Raji (cell line): ENCODE measurements at regions not wholly inside any gene's neighbourhood (a gene's known extent, or its start where the extent isn't known, plus 50 kb on each side); places are given as distances from the start of the nearest gene placed in this dataset.

Experiments
- POLR2A ChIP-seq: IDR thresholded peaks from 2 replicates; pipeline ENCODE4 v1.6.1; 2011; ENCODE audit warnings: low read depth, low read length, control low read depth; ENCODE audit not compliant: insufficient read depth

DNA sequence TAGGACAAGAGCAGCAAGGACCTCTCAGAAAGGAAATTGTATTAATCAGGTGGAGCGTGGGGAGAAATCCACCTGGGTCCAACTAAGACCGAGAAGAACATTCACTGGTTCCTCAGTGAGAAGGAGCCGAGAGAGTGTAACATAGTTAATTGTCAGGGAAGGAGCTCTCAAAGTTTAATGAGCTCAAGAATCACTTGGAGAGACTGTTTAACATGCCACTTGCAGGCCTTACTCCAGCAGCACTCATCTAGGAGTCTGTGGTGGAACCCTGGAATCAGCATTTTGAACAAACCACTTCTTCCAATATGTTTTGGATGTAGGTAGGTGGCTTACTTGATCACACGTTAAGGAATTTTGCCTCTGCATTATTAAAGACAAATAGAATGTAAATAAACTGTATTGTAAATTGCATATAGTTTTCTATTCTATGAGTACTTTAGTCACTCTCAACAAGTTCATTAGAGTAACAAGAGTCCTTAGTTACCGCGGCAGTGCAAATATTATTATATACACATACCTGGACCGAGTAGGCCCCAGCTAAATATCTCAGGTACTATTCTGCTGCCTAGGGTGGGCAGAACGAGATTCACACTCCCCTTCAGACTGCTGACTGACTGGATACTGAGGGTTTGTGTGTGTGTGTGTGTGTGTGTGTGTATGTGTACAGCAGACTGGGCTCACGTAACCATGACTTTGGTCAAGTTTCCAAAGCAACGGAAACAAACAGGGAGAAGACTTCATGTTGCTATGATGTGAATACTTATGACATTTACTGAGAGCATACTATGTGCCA lies 203.2 kb upstream of the USP24 start:
- no peak for TF ChIP-seq POLR2A

- TF ChIP-seq POLR2A = no peak
Measured at GRCh38 chr1:55416164-55416842, 201.1 kb upstream of the USP24 start.

GRCh38 chr1:55413286-55413685 lies 198.1 kb upstream of the USP24 start:
- TF ChIP-seq POLR2A = no peak

DNA sequence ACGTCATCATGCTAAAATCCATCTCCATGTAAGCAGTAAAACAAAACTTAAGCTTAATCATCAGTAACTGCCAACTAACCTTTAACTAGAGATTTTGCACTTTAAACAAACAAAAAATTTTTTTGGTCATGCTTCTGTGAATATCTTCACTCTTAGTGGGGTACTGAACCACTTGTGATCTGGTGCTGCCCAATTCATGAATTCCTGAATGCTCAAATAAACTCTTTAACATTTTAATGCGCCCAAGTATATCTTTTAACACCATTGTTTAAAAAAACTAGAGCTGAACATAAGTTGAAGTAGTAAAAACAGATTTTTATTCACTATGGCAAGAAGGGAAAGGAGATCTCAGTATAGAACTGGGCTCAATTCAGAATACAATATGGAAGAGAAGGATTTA lies 196.9 kb upstream of the USP24 start:
- TF ChIP-seq POLR2A = no peak

- no peak for TF ChIP-seq POLR2A
Measured at GRCh38 chr1:55402671-55403464, 187.7 kb upstream of the USP24 start.

- no peak for TF ChIP-seq POLR2A
Measured at GRCh38 chr1:55402142-55402541, 187.0 kb upstream of the USP24 start.

DNA sequence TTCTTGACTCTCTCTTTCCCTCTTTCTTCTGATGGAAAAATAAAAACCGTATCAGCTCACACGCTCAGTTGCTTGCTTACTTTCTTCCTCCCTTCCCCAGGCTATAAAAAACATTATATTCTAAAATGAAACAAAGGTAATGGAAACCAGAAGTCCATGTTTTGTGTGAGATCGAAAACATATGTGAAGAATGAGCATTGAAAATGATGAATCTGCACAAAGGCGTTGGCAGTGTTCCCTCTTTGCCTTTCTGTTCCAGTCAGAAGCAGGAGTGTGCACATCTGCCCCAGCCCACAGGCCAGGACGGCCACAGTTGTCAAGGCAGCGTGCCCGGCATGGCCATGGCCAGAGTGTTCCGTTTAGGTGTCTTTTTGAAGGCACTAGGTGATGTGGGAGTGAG lies 185.3 kb upstream of the USP24 start:
- no peak for TF ChIP-seq POLR2A

DNA sequence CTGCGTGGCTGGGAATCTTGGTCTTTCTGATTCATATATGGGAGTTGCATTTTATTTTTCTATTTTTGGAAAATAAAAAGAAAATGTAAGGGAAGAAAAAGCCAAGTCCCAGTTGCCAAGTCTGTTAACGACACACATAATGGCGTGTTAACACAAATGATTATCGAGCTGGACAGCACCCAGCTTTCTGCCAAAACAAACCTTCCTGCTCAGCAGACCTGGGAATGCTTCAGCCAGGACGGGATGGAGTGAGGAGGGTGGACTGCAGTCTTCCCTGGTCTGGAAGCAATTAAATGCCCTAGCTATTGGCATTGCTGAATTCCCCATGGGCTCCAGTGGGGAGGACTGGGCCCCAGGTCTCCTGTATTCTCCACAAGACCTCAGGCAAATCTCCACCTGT lies 184.2 kb upstream of the USP24 start:
- no peak for TF ChIP-seq POLR2A

- no peak for TF ChIP-seq POLR2A
Measured at GRCh38 chr1:55396381-55396891, 181.3 kb upstream of the USP24 start.

GRCh38 chr1:55388960-55389359 lies 173.8 kb upstream of the USP24 start:
- no peak for TF ChIP-seq POLR2A

DNA sequence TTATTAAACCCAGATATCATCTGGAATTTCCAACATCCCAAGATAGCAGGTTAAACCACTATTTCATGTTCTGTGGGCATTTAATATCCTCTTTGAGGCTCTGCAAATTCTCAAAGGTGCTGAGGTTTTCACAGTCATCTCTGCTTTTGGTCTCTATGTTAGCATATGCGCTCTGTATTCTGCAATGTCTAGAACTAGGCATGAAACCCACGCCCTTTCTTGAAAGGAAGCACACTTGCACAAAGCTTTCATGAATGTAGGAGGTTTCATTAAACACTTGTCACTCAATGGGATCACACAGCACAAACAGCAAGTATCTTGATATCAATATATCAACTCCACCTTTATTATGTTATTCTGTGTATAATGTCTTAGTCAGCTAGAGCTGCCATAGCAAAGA lies 172.0 kb upstream of the USP24 start:
- no peak for TF ChIP-seq POLR2A

DNA sequence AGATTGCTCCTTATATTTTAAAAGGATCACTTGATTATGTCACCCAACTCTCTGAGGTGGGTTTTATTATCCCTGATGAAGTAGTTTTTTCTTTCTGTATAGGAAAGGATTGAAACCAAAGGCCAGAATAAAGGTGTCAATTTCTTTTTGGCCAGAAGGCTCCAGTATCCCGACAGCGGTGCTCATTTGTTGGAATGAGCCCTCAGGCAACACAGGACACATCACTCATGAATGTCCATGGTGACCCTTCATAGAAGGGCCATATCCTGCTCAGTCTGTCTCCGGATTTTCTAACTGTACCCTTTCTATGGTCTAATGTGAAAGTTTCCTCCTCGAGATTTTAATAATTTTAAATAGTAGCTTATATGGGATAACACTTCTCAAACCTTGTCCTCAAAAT lies 171.3 kb upstream of the USP24 start:
- no peak for TF ChIP-seq POLR2A

- TF ChIP-seq POLR2A = no peak
Measured at GRCh38 chr1:55385402-55386018, 170.3 kb upstream of the USP24 start.

DNA sequence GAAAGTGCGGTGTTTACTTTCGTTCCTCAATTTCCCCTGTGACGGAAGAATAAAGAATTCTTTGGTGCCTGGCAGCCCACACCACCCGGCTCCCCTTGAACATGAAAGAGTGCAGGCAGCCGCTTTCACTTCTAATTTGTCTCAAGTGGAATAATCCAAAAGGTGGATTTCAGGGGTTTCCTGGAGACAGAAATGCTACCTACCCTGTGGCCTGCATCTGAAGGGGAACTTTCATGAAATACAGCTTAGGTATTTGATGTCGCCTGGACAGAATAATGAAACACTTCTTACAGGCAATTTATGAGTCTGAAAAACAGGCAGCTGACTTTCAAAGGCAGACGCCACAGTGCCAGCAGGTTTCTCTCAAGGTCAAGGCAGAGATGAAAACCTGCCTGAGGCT lies 169.5 kb upstream of the USP24 start:
- TF ChIP-seq POLR2A = no peak

GRCh38 chr1:55382806-55383305 lies 167.7 kb upstream of the USP24 start:
- no peak for TF ChIP-seq POLR2A
